Immature natural killer cell (primary cell): ENCODE measurements at regions not wholly inside any gene's neighbourhood (a gene's known extent, or its start where the extent isn't known, plus 50 kb on each side); places are given as distances from the start of the nearest gene placed in this dataset.

Source experiments
- DNase-seq, 3 donors: peaks; one replicate each; pipeline ENCODE4 v3.0.0; 2022; ENCODE audit warnings: mixed read lengths in 1 of 3
- H3K27ac Mint-ChIP-seq, 6 donors: one replicate each; pipeline ENCODE4 v1.8.0; 2020; ENCODE audit warnings: mixed read lengths in 6 of 6, mild to moderate bottlenecking in 5 of 6, inconsistent platforms in 4 of 6, moderate library complexity in 3 of 6
- H3K27me3 Mint-ChIP-seq, 3 donors: one replicate each; pipeline ENCODE4 v1.8.0; 2020 to 2021; ENCODE audit warnings: low read depth in 3 of 3, mild to moderate bottlenecking in 3 of 3, mixed read lengths in 3 of 3, moderate library complexity in 3 of 3, inconsistent platforms in 1 of 3
- H3K36me3 Mint-ChIP-seq, 3 donors: one replicate each; pipeline ENCODE4 v1.8.0; 2020; ENCODE audit warnings: mixed read lengths in 3 of 3, inconsistent platforms in 2 of 3, mild to moderate bottlenecking in 2 of 3
- H3K4me1 Mint-ChIP-seq, 2 donors: one replicate each; pipeline ENCODE4 v1.8.0; 2020; ENCODE audit warnings: inconsistent platforms in 2 of 2, mild to moderate bottlenecking in 2 of 2, mixed read lengths in 2 of 2, moderate library complexity in 1 of 2
- H3K4me3 Mint-ChIP-seq, 5 donors: one replicate each; pipeline ENCODE4 v1.8.0; 2020; ENCODE audit warnings: mild to moderate bottlenecking in 5 of 5, mixed read lengths in 5 of 5, inconsistent platforms in 3 of 5, moderate library complexity in 3 of 5
- H3K9me3 Mint-ChIP-seq, 6 donors: one replicate each; pipeline ENCODE4 v1.8.0; 2020; ENCODE audit warnings: mild to moderate bottlenecking in 6 of 6, mixed read lengths in 6 of 6, inconsistent platforms in 4 of 6, moderate library complexity in 3 of 6

DNA sequence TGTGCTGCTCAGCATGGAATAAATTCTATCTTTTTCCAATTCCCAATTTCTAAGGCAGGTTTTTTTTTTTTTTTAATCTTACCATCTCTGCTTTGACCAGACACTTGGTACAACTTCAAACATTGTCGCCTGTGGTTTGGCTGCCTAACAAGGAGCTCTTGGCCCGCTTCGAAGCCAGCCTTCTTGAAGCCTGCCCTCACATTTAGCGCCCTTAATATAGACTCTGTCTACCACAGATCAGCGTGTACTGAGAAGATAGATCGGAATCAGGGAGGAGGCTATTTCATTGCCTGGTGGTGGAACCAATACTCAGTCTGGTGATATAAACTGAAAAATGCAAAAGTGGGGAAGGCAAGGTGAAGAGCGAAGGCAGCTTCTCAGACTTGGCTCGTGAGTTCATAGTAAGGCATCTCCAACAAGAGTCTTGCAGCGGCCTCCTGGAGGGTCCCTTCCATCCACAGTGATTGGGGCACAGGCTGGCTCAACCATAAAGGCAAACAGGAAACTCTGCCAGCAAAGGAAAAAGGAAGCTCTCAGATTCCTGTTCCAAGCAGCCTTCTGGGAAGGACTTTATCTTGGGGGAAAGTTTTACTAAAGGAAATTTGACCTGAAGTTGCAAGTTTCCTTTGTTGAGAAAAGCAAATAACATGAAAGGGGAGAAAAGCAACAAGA, 103.2 kb upstream of the BCL2L14 start:
- DNase-seq: peak in 1 of 3 donors; percentile 7
- H3K9me3 Mint-ChIP-seq: no peaks in the 10 kb centered on the region
- H3K4me3 Mint-ChIP-seq: peak overlapping the region in 1 of 5 donors; percentile 16
- H3K27ac Mint-ChIP-seq: no peak overlapping the region
- peaks cover 0 to 6% (median 4%) of the 10 kb centered on the region in 3 donors for H3K36me3 Mint-ChIP-seq
- peaks cover 2 to 13% of the 10 kb centered on the region in 2 donors for H3K4me1 Mint-ChIP-seq
- peaks cover 8 to 15% (median 12%) of the 10 kb centered on the region in 3 donors for H3K27me3 Mint-ChIP-seq

DNA sequence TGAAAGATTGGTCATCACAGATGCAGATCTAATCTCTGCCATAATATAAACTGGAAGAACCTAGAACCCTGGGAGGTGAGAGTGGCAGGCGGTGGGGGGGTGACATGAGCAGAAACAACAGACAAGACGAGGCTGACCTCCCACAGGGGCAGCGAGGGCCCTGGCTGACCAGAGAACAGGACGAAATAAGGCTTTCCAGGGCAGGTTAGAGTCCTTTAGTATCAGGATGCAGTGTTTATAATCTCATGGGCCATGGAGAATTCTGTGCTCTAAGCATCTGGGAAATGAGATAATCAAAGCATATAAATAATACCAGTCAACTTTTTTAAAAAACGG, 102.7 kb upstream of the BCL2L14 start:
- peaks cover 2 to 13% of the 10 kb centered on the region in 2 donors for H3K4me1 Mint-ChIP-seq
- H3K27ac Mint-ChIP-seq: no peak overlapping the region
- H3K27me3 Mint-ChIP-seq: peaks cover 8 to 15% (median 9%) of the 10 kb centered on the region in 3 donors
- peaks cover 0 to 6% (median 4%) of the 10 kb centered on the region in 3 donors for H3K36me3 Mint-ChIP-seq
- no peak for DNase-seq
- H3K9me3 Mint-ChIP-seq: no peaks in the 10 kb centered on the region
- H3K4me3 Mint-ChIP-seq: no peak overlapping the region

DNA sequence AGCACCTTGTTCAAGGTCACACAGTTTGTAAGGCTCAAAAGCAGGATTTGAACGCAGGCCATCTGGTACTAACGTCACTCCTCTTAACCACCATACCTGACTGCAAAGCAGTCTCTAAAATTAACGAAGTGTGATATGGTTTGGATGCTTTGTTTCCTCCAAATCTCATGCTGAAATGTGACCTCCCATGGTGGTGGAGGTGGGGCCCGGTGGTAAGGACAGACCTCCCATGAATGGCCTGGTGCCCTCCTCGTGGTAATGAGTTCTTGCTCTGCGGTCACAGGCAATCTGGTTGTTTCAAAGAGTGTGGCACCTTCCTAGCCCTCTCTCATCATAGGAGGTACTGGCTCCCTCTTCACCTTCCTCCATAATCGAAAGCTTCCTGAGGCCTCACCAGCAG, 102.2 kb upstream of the BCL2L14 start:
- Mint-ChIP-seq H3K36me3 (peaks cover 0 to 6% (median 4%) of the 10 kb centered on the region in 3 donors), H3K27me3 (peaks cover 8 to 15% (median 9%) of the 10 kb centered on the region in 3 donors), H3K4me3 (no peak overlapping the region), H3K4me1 (peaks cover 2 to 13% of the 10 kb centered on the region in 2 donors), H3K9me3 (no peaks in the 10 kb centered on the region), H3K27ac (no peak overlapping the region)
- DNase-seq: no peak

DNA sequence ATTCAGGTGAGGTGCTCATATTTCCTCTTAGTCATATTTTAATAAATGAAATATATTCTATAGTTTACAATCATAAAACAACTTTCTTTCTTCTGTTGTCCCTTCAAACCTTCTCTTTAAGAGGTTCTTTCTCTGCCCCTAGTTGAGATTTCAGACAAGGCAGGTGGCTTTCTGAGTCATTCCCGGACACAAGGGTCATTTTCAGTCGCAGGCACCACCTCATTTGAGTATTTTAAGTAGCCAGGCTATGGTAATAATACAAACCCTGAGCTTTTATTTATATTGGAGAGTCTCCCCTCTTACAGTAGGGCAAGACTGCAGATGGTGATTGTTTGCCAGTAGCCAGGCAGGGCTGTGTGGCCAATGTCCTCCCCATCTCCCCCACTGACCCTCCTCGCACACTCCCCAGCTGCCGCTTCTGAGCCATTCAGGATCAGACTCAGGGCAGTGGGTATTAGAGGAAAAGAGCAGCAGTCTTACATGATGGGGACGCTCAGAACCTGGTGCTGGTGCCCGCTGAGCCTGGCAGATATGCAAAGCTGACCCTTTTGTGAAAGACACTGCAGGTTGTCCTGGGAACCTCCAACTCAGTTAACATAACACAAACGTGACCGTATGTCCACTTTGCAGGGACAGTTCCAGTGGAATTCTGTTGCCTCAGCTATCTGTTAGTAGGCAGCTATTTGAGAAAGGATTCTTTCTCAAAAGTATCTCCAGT, 101.1 kb upstream of the BCL2L14 start:
- Mint-ChIP-seq H3K4me3 (no peak overlapping the region), H3K4me1 (peaks cover 2 to 13% of the 10 kb centered on the region in 2 donors), H3K27me3 (peaks cover 7 to 18% (median 8%) of the 10 kb centered on the region in 3 donors), H3K27ac (no peak overlapping the region), H3K9me3 (no peaks in the 10 kb centered on the region), H3K36me3 (peaks cover 0 to 13% (median 4%) of the 10 kb centered on the region in 3 donors)
- DNase-seq: no peak

DNA sequence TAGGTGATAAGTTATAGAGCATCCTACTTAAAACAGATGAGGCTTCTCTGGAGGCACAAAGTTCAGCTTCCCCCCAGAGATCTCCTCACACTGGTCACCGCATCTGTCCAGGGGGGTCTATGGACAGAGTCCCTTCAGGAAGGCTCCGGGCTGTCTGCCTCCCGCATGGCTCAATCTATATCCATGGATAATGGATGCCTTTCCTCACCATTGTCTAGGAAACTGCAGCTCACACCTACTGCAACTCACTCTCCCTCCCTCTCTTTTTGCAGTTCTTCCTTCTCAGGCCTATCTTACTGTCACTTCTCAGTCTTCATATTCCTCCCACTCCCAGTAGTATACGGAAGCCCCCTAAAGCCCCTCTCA, 100.6 kb upstream of the BCL2L14 start:
- H3K4me3 Mint-ChIP-seq: no peak overlapping the region
- peaks cover 2 to 13% of the 10 kb centered on the region in 2 donors for H3K4me1 Mint-ChIP-seq
- no peak for DNase-seq
- no peaks in the 10 kb centered on the region for H3K9me3 Mint-ChIP-seq
- no peak overlapping the region for H3K27ac Mint-ChIP-seq
- peaks cover 7 to 16% (median 8%) of the 10 kb centered on the region in 3 donors for H3K27me3 Mint-ChIP-seq
- peaks cover 0 to 13% (median 4%) of the 10 kb centered on the region in 3 donors for H3K36me3 Mint-ChIP-seq

DNA sequence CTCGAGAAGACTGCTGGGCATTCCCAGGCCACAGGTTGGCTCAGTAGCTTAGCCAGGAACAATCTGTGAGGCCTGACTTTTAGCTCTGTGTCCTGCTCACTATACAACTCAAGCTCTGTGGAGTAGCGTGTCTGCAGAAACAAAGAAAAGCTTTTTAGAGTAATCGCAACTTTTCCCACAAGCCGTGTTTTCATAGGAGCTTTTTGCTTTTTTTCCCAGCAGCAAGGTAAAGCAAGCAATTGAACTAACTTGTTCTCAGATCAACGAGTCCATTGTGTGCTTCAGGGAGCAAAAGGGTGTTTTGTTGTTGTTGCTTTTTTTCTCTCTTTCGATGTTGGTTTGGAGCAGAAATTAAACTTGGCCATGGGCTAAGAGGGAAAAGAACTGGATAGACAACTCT, 97.3 kb upstream of the BCL2L14 start:
- Mint-ChIP-seq H3K27me3 (peaks cover 6 to 14% (median 6%) of the 10 kb centered on the region in 3 donors), H3K4me3 (no peak overlapping the region), H3K9me3 (no peaks in the 10 kb centered on the region), H3K36me3 (peaks cover 0 to 11% (median 4%) of the 10 kb centered on the region in 3 donors), H3K27ac (no peak overlapping the region), H3K4me1 (peaks cover 0 to 13% of the 10 kb centered on the region in 2 donors)
- no peak for DNase-seq

DNA sequence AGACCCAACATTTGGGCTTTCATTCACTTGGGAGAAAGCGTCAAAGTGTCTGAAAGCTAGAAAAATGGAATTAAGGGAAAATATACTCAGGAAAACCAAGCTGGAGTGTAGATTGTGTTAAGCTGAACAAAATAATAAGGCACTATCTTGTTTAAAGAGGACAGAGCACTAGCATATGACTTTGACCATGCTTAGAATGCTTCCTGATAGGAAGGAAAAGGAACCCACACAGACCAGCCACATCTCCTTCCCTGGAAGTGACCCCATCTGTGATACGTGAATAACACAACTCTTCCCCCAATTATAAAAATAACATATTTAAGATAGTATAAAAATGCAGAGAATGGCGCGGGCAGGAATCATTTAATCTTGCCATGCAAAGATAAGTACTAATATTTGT, 94.7 kb upstream of the BCL2L14 start:
- H3K4me1 Mint-ChIP-seq: peaks cover 22 to 39% of the 10 kb centered on the region in 2 donors
- H3K9me3 Mint-ChIP-seq: no peaks in the 10 kb centered on the region
- H3K4me3 Mint-ChIP-seq: no peak overlapping the region
- peaks cover 2 to 7% (median 3%) of the 10 kb centered on the region in 3 donors for H3K27me3 Mint-ChIP-seq
- H3K27ac Mint-ChIP-seq: no peak overlapping the region
- peaks cover 0 to 11% (median 2%) of the 10 kb centered on the region in 3 donors for H3K36me3 Mint-ChIP-seq
- no peak for DNase-seq

DNA sequence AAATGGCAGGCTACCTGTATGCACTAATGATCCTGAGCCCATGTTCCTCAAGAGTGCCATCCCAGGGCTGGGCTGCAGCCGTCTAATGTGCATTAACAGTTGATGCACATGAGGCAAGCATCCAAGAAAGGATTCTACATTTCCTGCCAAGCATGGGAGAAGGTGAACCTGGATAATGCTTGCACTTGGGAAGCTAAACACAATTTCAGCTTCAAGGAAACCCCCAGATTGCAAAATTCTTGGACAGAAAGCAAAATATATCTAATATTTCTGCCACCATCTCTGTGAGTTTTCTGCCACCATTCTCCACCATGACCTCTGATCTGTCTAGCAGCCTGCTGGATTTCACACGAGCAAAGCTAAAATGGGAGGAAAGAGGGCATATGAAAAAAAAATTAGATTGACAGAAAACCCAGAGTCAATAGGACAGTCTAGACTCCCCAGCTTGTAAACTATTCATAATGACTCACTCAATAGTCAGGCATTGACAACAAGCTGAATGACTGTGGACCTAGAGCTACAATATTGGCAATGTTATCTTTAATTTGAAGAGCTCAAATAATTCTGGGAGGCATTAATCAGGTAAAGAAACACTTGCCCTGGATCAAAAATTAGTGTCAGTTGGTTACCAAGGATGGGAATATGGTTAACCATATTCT, 91.9 kb upstream of the BCL2L14 start:
- Mint-ChIP-seq H3K4me3 (no peak overlapping the region), H3K9me3 (no peaks in the 10 kb centered on the region), H3K4me1 (peaks cover 37 to 68% of the 10 kb centered on the region in 2 donors), H3K27me3 (peaks cover 7 to 11% (median 8%) of the 10 kb centered on the region in 3 donors), H3K27ac (peak overlapping the region in 4 of 6 donors; percentile 13 to 88 (median 64)), H3K36me3 (peaks cover 0 to 16% (median 4%) of the 10 kb centered on the region in 3 donors)
- DNase-seq: no peak

DNA sequence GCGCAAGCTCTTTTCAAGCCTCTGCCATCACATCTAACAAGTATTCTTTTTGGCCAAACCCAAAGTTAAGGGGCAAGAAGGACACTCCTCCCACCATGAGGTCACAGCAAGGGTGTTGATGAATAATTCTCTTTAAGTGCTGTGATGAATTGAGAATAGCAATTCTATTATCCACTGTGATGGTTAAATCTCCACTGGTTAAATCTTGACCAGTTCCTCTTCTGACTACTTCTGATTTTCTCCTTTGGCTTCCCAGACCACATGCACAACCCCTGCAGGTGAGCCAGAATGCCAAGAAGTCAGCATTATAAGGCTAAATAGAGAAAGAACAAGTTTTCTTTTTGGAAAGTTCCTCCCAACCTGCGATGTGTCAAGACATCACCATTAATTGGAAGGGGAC, 90.6 kb upstream of the BCL2L14 start:
- peak overlapping the region; percentile 38 to 92 (median 86) for H3K27ac Mint-ChIP-seq
- H3K4me3 Mint-ChIP-seq: peak overlapping the region; percentile 63 to 71 (median 64)
- no peak for DNase-seq
- peaks cover 8 to 10% (median 10%) of the 10 kb centered on the region in 3 donors for H3K27me3 Mint-ChIP-seq
- peaks cover 0 to 13% (median 4%) of the 10 kb centered on the region in 3 donors for H3K36me3 Mint-ChIP-seq
- H3K9me3 Mint-ChIP-seq: peaks cover 0 to under 1% (median 0%) of the 10 kb centered on the region in 6 donors
- peaks cover 37 to 72% of the 10 kb centered on the region in 2 donors for H3K4me1 Mint-ChIP-seq

DNA sequence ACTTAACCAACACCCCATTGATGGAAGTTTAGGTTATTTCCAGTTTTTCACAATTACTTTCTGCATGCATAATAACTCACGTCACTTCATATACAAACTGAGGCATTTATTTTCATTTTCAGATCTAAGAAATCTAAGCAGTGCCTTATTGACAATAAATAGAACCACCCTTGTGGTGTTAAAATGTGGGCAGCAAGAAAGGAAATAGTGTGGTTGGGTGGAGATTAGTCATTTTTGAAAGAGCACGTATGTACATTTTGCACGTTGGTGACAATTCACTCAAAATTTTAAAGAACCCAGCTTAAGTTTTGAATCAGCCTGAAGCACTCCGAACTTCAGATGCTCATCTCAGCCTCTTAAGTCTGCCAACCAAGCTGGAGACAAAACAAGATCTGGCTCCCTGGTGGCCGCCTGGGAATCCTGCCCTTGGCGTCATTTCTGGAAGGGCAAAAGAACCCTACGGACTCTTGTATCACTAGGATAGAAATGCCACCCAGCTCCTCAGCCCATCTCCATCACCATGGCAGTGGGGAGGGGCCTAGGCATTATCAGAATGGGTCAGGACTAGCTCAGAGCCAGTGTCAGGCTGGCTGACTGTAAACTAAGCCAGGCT, 89.5 kb upstream of the BCL2L14 start:
- Mint-ChIP-seq H3K4me1 (peaks cover 37 to 62% of the 10 kb centered on the region in 2 donors), H3K36me3 (peaks cover 2 to 8% (median 4%) of the 10 kb centered on the region in 3 donors), H3K9me3 (peaks cover 0 to 2% (median 0%) of the 10 kb centered on the region in 6 donors)

DNA sequence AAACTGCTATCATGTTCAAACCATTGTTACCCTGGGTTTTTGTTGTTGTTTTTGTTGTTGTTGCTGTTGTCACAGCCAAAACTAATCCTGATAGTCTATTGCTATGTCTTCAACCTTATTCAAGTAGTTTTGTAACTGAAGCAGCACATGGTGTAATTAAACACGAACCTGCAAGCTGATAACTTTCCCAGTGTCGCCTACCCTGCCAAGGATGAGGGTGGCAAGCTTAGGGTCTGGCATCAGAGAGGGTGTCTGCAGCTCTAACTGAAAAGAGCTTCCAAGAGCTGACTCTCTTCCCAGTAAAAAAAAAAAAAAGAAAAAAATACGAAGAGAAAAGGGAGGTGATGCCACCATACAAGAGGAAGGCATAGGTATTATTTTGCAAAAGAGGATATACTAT, 86.3 kb upstream of the BCL2L14 start:
- H3K36me3 Mint-ChIP-seq: peaks cover 4 to 8% (median 5%) of the 10 kb centered on the region in 3 donors
- peaks cover 6 to 16% (median 8%) of the 10 kb centered on the region in 3 donors for H3K27me3 Mint-ChIP-seq
- no peak overlapping the region for H3K4me3 Mint-ChIP-seq
- no peak overlapping the region for H3K27ac Mint-ChIP-seq
- H3K9me3 Mint-ChIP-seq: peaks cover 0 to 2% (median 0%) of the 10 kb centered on the region in 6 donors
- DNase-seq: no peak
- H3K4me1 Mint-ChIP-seq: peaks cover 30 to 48% of the 10 kb centered on the region in 2 donors

More for the DNA sequence above, 89.5 kb upstream of the BCL2L14 start:
- H3K27ac Mint-ChIP-seq: peak overlapping the region; percentile 38 to 92 (median 86)
- H3K4me3 Mint-ChIP-seq: peak overlapping the region; percentile 7 to 71 (median 64)
- DNase-seq: peak; percentile 85 to 88 (median 86)
- H3K27me3 Mint-ChIP-seq: peaks cover 5 to 13% (median 7%) of the 10 kb centered on the region in 3 donors

DNA sequence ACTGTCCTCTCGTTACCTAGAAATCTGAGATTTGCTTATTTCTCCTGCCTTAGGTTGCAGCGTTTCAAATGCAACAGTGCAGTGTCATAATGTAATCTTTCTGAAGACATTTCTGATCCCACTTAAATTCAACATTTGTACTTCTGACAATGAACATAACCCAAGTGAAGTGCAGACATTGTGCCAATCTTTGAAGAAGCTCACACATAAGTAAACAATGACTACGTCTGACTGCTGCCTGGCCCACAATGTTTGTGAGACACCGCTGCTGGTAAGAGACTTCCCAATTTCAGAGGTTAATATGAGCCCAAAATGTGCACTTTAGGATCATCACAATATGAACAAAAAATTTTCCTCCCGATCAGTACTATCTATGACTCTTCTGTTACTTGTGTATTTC, 84.6 kb upstream of the BCL2L14 start:
- peaks cover 4 to 8% (median 5%) of the 10 kb centered on the region in 3 donors for H3K36me3 Mint-ChIP-seq
- no peak overlapping the region for H3K27ac Mint-ChIP-seq
- H3K9me3 Mint-ChIP-seq: peaks cover 0 to 2% (median 0%) of the 10 kb centered on the region in 6 donors
- no peak overlapping the region for H3K4me3 Mint-ChIP-seq
- H3K4me1 Mint-ChIP-seq: peaks cover 13 to 31% of the 10 kb centered on the region in 2 donors
- DNase-seq: no peak
- peaks cover 8 to 16% (median 8%) of the 10 kb centered on the region in 3 donors for H3K27me3 Mint-ChIP-seq

DNA sequence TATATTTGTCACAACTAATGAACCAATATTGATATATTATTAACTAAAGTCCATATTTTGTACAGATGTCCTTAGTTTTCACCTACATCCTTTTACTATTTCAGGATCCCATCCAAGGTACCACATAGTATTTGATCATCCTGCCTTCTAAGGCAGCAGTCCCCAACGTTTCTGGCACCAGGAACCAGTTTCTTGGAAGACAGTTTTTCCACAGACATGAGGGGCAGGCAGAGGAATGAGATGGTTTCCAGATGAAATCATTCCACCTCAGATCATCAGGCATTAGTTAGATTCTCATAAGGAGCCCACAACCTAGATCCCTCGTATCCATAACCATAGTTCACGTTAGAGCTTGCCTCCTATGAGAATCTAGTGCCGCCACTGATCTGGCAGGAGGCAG, 82.8 kb upstream of the BCL2L14 start:
- Mint-ChIP-seq H3K27me3 (peaks cover 6 to 16% (median 8%) of the 10 kb centered on the region in 3 donors), H3K36me3 (peaks cover 4 to 19% (median 5%) of the 10 kb centered on the region in 3 donors), H3K27ac (no peak overlapping the region), H3K4me1 (peaks cover 0 to 14% of the 10 kb centered on the region in 2 donors), H3K9me3 (peaks cover 0 to 2% (median 0%) of the 10 kb centered on the region in 6 donors), H3K4me3 (no peak overlapping the region)
- DNase-seq: no peak
